ENCODE measurements at regions not wholly inside any gene's neighbourhood (a gene's known extent, or its start where the extent isn't known, plus 50 kb on each side); places are given as distances from the start of the nearest gene placed in this dataset.

- H3K9me2 ChIP-seq (replicated peaks; ENCODE audit: control insufficient read depth, low read length) = no peaks in the 10 kb centered on the region
- no peaks in the 10 kb centered on the region for H3K79me2 ChIP-seq (ENCODE audit: control insufficient read depth, low read length)
- no peak overlapping the region for H3K4me2 ChIP-seq (ENCODE audit: low read length)
- no peak overlapping the region for H3K4me3 ChIP-seq (ENCODE audit: low read length)
- H4K20me1 ChIP-seq (ENCODE audit: control insufficient read depth, insufficient read depth, low read depth, low read length) = no peaks in the 10 kb centered on the region
- no peaks in the 10 kb centered on the region for H3K4me1 ChIP-seq (ENCODE audit: control insufficient read depth, low read length)
- H3K27ac ChIP-seq (ENCODE audit: low read depth, low read length) = no peak overlapping the region
- no peaks in the 10 kb centered on the region for H3F3A ChIP-seq (ENCODE audit: control insufficient read depth, insufficient read depth)
- no peaks in the 10 kb centered on the region for H3K36me3 ChIP-seq (ENCODE audit: control insufficient read depth, low read length)
- TF ChIP-seq, protein P1, sequence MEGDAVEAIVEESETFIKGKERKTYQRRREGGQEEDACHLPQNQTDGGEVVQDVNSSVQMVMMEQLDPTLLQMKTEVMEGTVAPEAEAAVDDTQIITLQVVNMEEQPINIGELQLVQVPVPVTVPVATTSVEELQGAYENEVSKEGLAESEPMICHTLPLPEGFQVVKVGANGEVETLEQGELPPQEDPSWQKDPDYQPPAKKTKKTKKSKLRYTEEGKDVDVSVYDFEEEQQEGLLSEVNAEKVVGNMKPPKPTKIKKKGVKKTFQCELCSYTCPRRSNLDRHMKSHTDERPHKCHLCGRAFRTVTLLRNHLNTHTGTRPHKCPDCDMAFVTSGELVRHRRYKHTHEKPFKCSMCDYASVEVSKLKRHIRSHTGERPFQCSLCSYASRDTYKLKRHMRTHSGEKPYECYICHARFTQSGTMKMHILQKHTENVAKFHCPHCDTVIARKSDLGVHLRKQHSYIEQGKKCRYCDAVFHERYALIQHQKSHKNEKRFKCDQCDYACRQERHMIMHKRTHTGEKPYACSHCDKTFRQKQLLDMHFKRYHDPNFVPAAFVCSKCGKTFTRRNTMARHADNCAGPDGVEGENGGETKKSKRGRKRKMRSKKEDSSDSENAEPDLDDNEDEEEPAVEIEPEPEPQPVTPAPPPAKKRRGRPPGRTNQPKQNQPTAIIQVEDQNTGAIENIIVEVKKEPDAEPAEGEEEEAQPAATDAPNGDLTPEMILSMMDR (IDR thresholded peaks at IDR 0.05; ENCODE audit: low read depth, low read length, poor library complexity, severe bottlenecking) = no peak
- TF ChIP-seq EZH2phosphoT487 (IDR thresholded peaks at IDR 0.05; ENCODE audit: borderline replicate concordance, low read length) = no peak
- no peaks in the 10 kb centered on the region for H3K9me3 ChIP-seq (ENCODE audit: control insufficient read depth, insufficient read depth, low read length)
- no peaks in the 10 kb centered on the region for H3K27me3 ChIP-seq (ENCODE audit: control insufficient read depth, low read length)
Observed at GRCh38 chr11:92067016-92067415, 157.6 kb upstream of the FAT3 start.

- H3K4me1 ChIP-seq (ENCODE audit: control insufficient read depth, low read length) = no peaks in the 10 kb centered on the region
- no peaks in the 10 kb centered on the region for H3K79me2 ChIP-seq (ENCODE audit: control insufficient read depth, low read length)
- H3K27ac ChIP-seq (ENCODE audit: low read depth, low read length) = no peak overlapping the region
- no peak overlapping the region for H3K4me3 ChIP-seq (ENCODE audit: low read length)
- no peaks in the 10 kb centered on the region for H4K20me1 ChIP-seq (ENCODE audit: control insufficient read depth, insufficient read depth, low read depth, low read length)
- no peaks in the 10 kb centered on the region for H3K27me3 ChIP-seq (ENCODE audit: control insufficient read depth, low read length)
- H3K9me2 ChIP-seq (replicated peaks; ENCODE audit: control insufficient read depth, low read length) = no peaks in the 10 kb centered on the region; the same call in 1 of the 2 replicates
- no peak for TF ChIP-seq EZH2phosphoT487 (IDR thresholded peaks at IDR 0.05; ENCODE audit: borderline replicate concordance, low read length)
- TF ChIP-seq, protein P1 (IDR thresholded peaks at IDR 0.05; ENCODE audit: low read depth, low read length, poor library complexity, severe bottlenecking) = no peak
- H3K9me3 ChIP-seq (ENCODE audit: control insufficient read depth, insufficient read depth, low read length) = no peaks in the 10 kb centered on the region
- no peaks in the 10 kb centered on the region for H3K36me3 ChIP-seq (ENCODE audit: control insufficient read depth, low read length)
- H3K4me2 ChIP-seq (ENCODE audit: low read length) = no peak overlapping the region
- H3F3A ChIP-seq (ENCODE audit: control insufficient read depth, insufficient read depth) = no peaks in the 10 kb centered on the region
Observed at GRCh38 chr11:92061456-92062062, 163.1 kb upstream of the FAT3 start.

GRCh38 chr11:92057849-92058442 lies 166.7 kb upstream of the FAT3 start:
- Histone ChIP-seq H3K36me3 (ENCODE audit: control insufficient read depth, low read length) (no peaks in the 10 kb centered on the region), H3K27ac (ENCODE audit: low read depth, low read length) (no peak overlapping the region), H3K9me3 (ENCODE audit: control insufficient read depth, insufficient read depth, low read length) (no peaks in the 10 kb centered on the region), H3K4me2 (ENCODE audit: low read length) (no peak overlapping the region), H3K4me3 (ENCODE audit: low read length) (no peak overlapping the region), H3K27me3 (ENCODE audit: control insufficient read depth, low read length) (no peaks in the 10 kb centered on the region), H3F3A (ENCODE audit: control insufficient read depth, insufficient read depth) (no peaks in the 10 kb centered on the region), H3K4me1 (ENCODE audit: control insufficient read depth, low read length) (no peaks in the 10 kb centered on the region), H3K9me2 (replicated peaks; ENCODE audit: control insufficient read depth, low read length) (no peaks in the 10 kb centered on the region; the same call in 1 of the 2 replicates), H3K79me2 (ENCODE audit: control insufficient read depth, low read length) (no peaks in the 10 kb centered on the region), H4K20me1 (ENCODE audit: control insufficient read depth, insufficient read depth, low read depth, low read length) (no peaks in the 10 kb centered on the region)
- TF ChIP-seq EZH2phosphoT487 (IDR thresholded peaks at IDR 0.05; ENCODE audit: borderline replicate concordance, low read length) = no peak
- TF ChIP-seq, protein P1 (IDR thresholded peaks at IDR 0.05; ENCODE audit: low read depth, low read length, poor library complexity, severe bottlenecking) = no peak

Measured in DOHH2 (cell line).